ENCODE measurements at regions not wholly inside any gene's neighbourhood (a gene's known extent, or its start where the extent isn't known, plus 50 kb on each side); places are given as distances from the start of the nearest gene placed in this dataset.

DNA sequence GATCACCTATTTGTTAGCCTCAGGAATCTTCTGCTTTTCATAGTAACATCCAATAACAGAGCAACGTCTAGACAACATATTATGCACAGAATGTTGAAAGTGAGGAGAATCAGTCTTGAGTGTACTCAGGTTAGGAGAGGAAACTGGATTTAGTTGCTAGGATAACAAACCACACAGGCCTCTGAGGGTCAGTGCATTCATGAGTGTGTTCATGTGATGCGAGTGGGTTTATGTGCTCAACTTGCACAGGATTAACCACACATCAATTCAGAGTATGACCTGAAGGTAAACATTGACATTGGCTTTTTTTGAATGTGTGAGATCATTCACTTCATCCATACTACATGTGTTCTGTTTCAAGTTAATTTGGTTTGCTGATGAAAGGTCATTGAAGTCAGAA, 287.6 kb downstream of the DIPK2A start:
- no peaks in the 10 kb centered on the region for H3K36me3 ChIP-seq (ENCODE audit: insufficient read depth, insufficient read length, low read length)
- no peak for DNase-seq (ENCODE audit: low read depth, low spot score)
- no peak overlapping the region for H3K9ac ChIP-seq (ENCODE audit: insufficient read length, low read depth)
- H3K4me1 ChIP-seq (ENCODE audit: insufficient read depth, insufficient read length): no peaks in the 10 kb centered on the region
- H3K27me3 ChIP-seq (ENCODE audit: insufficient read depth, insufficient read length): no peaks in the 10 kb centered on the region
- H3K9me3 ChIP-seq (ENCODE audit: insufficient read depth, low read length): no peaks in the 10 kb centered on the region
- H3K4me3 ChIP-seq (ENCODE audit: insufficient read length, low read depth): no peak overlapping the region
- TF ChIP-seq YY1 (IDR thresholded peaks at IDR 0.05; ENCODE audit: insufficient read depth, insufficient read length) (no peak), SUZ12 (IDR thresholded peaks at IDR 0.05; ENCODE audit: extremely low read depth, insufficient read depth, insufficient read length) (no peak), ZNF274 (IDR thresholded peaks at IDR 0.05; ENCODE audit: low read depth, low read length) (no peak)

DNA sequence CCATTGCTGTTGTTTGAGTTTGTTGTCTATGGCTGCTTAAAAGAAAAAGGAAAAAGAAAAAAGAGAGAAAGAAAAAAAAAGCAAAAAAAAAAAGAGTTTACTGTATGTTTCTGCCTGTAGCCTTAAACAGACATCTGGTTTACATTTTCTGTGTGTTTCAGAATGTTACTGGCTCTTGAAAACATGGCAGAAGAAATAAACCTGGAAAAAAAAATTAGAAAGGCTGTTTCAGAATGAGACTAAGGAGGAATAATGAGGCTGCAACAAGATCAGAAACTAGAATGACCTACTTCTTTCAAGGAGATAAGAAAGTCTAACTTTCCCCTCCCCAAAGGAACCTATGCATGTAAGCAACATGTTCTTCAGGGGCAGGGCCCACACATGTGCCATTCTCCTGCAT, 292.1 kb downstream of the DIPK2A start:
- no peak overlapping the region for H3K9ac ChIP-seq (ENCODE audit: insufficient read length, low read depth)
- no peaks in the 10 kb centered on the region for H3K36me3 ChIP-seq (ENCODE audit: insufficient read depth, insufficient read length, low read length)
- no peak for DNase-seq (ENCODE audit: low read depth, low spot score)
- no peaks in the 10 kb centered on the region for H3K9me3 ChIP-seq (ENCODE audit: insufficient read depth, low read length)
- TF ChIP-seq YY1 (IDR thresholded peaks at IDR 0.05; ENCODE audit: insufficient read depth, insufficient read length) (no peak), SUZ12 (IDR thresholded peaks at IDR 0.05; ENCODE audit: extremely low read depth, insufficient read depth, insufficient read length) (no peak), ZNF274 (IDR thresholded peaks at IDR 0.05; ENCODE audit: low read depth, low read length) (no peak)
- H3K4me3 ChIP-seq (ENCODE audit: insufficient read length, low read depth): no peak overlapping the region
- no peaks in the 10 kb centered on the region for H3K27me3 ChIP-seq (ENCODE audit: insufficient read depth, insufficient read length)
- H3K4me1 ChIP-seq (ENCODE audit: insufficient read depth, insufficient read length): no peaks in the 10 kb centered on the region

DNA sequence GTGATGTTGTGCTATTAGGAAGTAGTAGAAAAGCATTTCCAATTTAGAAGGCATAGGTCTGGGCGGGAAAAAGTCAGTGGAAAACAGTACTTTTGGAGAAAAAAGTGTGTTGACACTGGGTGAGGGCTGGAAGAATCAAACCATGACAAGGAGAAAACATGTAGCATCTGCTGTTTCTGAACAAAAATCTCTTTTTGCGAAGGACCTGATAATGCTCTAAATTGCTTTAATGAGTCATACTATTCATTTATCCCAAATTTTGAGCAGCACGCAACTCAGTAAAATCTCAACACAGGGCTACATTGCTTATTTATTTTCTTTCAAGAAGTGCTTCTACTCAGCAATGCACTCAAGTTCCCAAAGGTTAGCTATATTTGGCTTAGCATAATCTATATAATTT, 292.7 kb downstream of the DIPK2A start:
- Histone ChIP-seq H3K9me3 (ENCODE audit: insufficient read depth, low read length) (no peaks in the 10 kb centered on the region), H3K9ac (ENCODE audit: insufficient read length, low read depth) (no peak overlapping the region), H3K27me3 (ENCODE audit: insufficient read depth, insufficient read length) (no peaks in the 10 kb centered on the region), H3K4me3 (ENCODE audit: insufficient read length, low read depth) (no peak overlapping the region), H3K36me3 (ENCODE audit: insufficient read depth, insufficient read length, low read length) (no peaks in the 10 kb centered on the region), H3K4me1 (ENCODE audit: insufficient read depth, insufficient read length) (no peaks in the 10 kb centered on the region)
- no peak for TF ChIP-seq YY1 (IDR thresholded peaks at IDR 0.05; ENCODE audit: insufficient read depth, insufficient read length)
- no peak for TF ChIP-seq ZNF274 (IDR thresholded peaks at IDR 0.05; ENCODE audit: low read depth, low read length)
- no peak for TF ChIP-seq SUZ12 (IDR thresholded peaks at IDR 0.05; ENCODE audit: extremely low read depth, insufficient read depth, insufficient read length)
- DNase-seq (ENCODE audit: low read depth, low spot score): no peak

DNA sequence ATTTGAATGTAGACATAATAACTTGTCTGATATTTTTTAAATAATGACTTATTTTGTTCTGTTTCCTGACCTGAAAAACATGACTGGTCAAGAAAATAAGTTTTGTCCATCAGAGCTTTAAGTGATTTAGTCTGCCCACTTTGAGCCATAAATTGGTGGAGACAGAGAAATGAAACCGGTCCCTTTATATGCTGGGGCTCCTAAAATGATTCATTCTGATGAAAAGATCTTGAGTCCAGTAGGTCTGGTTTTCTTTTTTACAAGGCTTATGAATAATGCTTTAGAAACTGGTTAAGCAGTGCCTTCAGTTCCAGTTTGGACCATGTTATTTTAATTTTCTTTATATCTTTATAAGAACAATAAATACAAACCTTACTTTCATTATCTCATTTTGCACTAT, 293.2 kb downstream of the DIPK2A start:
- no peaks in the 10 kb centered on the region for H3K36me3 ChIP-seq (ENCODE audit: insufficient read depth, insufficient read length, low read length)
- no peaks in the 10 kb centered on the region for H3K4me1 ChIP-seq (ENCODE audit: insufficient read depth, insufficient read length)
- no peak for DNase-seq (ENCODE audit: low read depth, low spot score)
- H3K4me3 ChIP-seq (ENCODE audit: insufficient read length, low read depth): no peak overlapping the region
- H3K27me3 ChIP-seq (ENCODE audit: insufficient read depth, insufficient read length): no peaks in the 10 kb centered on the region
- H3K9ac ChIP-seq (ENCODE audit: insufficient read length, low read depth): no peak overlapping the region
- TF ChIP-seq SUZ12 (IDR thresholded peaks at IDR 0.05; ENCODE audit: extremely low read depth, insufficient read depth, insufficient read length) (no peak), ZNF274 (IDR thresholded peaks at IDR 0.05; ENCODE audit: low read depth, low read length) (no peak), YY1 (IDR thresholded peaks at IDR 0.05; ENCODE audit: insufficient read depth, insufficient read length) (no peak)
- no peaks in the 10 kb centered on the region for H3K9me3 ChIP-seq (ENCODE audit: insufficient read depth, low read length)

DNA sequence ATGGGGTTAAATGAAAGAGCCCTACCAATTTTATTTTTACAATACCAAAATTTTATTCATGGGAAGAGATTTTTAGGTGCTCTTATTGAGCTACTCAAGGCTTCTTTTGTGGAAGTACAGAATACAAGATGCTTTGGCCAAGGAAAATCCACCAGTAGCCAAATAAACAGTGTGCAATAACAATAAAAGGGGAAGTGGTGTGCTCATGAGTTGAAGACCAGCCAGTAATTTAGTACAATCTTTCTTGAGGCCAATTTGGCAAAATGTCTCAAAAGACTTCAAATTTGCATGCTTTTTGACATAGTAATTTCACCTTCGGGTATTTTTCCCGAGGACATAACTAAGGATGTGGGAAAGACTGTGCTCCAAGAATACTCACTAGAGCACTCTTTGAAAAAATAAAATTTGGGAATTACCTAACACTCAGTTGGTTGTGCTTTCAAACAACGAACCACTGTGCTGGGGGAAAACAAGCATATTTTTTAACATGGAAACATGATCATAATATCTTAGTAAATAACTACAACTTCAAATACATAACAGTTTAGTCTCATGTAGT, 294.0 kb downstream of the DIPK2A start:
- TF ChIP-seq SUZ12 (IDR thresholded peaks at IDR 0.05; ENCODE audit: extremely low read depth, insufficient read depth, insufficient read length) (no peak), ZNF274 (IDR thresholded peaks at IDR 0.05; ENCODE audit: low read depth, low read length) (no peak), YY1 (IDR thresholded peaks at IDR 0.05; ENCODE audit: insufficient read depth, insufficient read length) (no peak)
- DNase-seq (ENCODE audit: low read depth, low spot score): no peak
- H3K9ac ChIP-seq (ENCODE audit: insufficient read length, low read depth): no peak overlapping the region

DNA sequence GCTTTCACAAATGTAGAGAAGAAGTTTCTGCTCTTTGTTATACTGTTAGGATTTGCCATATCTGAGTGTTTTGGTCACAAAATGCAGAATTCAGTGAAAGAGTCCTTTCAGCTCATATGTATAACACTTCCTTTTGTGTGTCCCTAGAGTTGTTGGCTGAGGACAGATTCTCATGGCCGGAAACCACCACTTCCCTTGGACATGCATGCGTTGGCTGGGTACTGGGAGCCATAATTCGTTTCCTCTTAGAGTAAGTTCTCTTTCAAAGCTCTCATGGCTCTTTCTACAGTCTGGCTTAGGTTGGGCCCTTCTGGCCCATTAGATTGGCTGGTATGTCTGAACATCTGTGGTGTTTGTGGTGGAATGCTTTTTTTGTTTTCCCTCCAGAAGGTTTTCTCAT, 298.5 kb downstream of the DIPK2A start:
- H3K36me3 ChIP-seq (ENCODE audit: insufficient read depth, insufficient read length, low read length): no peaks in the 10 kb centered on the region
- no peaks in the 10 kb centered on the region for H3K27me3 ChIP-seq (ENCODE audit: insufficient read depth, insufficient read length)
- TF ChIP-seq SUZ12 (IDR thresholded peaks at IDR 0.05; ENCODE audit: extremely low read depth, insufficient read depth, insufficient read length): no peak
- TF ChIP-seq YY1 (IDR thresholded peaks at IDR 0.05; ENCODE audit: insufficient read depth, insufficient read length): no peak
- TF ChIP-seq ZNF274 (IDR thresholded peaks at IDR 0.05; ENCODE audit: low read depth, low read length): no peak
- H3K4me1 ChIP-seq (ENCODE audit: insufficient read depth, insufficient read length): no peaks in the 10 kb centered on the region
- no peak overlapping the region for H3K9ac ChIP-seq (ENCODE audit: insufficient read length, low read depth)
- DNase-seq (ENCODE audit: low read depth, low spot score): no peak
- no peaks in the 10 kb centered on the region for H3K9me3 ChIP-seq (ENCODE audit: insufficient read depth, low read length)
- no peak overlapping the region for H3K4me3 ChIP-seq (ENCODE audit: insufficient read length, low read depth)

More for the DNA sequence above, 294.0 kb downstream of the DIPK2A start:
- H3K27me3 ChIP-seq (ENCODE audit: insufficient read depth, insufficient read length): no peaks in the 10 kb centered on the region
- no peaks in the 10 kb centered on the region for H3K36me3 ChIP-seq (ENCODE audit: insufficient read depth, insufficient read length, low read length)
- H3K4me1 ChIP-seq (ENCODE audit: insufficient read depth, insufficient read length): no peaks in the 10 kb centered on the region
- no peaks in the 10 kb centered on the region for H3K9me3 ChIP-seq (ENCODE audit: insufficient read depth, low read length)
- no peak overlapping the region for H3K4me3 ChIP-seq (ENCODE audit: insufficient read length, low read depth)

DNA sequence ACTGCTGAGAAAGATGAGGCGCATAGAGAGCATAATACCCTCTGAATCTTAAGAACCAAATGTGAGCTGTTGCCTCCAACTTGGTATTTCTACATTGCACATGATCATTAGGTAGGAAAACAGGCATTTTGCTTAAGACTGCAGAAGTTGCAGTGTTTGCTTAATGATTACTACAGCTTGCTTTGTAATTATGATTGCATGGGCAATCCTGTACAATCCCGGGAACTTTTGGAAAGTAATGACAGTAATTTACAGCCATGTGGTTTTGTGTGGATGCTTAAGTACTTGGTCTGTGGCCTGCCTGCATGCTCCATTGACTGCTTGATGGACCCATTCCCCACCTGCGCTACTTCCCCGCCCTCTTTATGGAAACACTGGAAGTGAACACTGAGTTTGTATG, 301.1 kb downstream of the DIPK2A start:
- no peaks in the 10 kb centered on the region for H3K27me3 ChIP-seq (ENCODE audit: insufficient read depth, insufficient read length)
- no peaks in the 10 kb centered on the region for H3K9me3 ChIP-seq (ENCODE audit: insufficient read depth, low read length)
- TF ChIP-seq ZNF274 (IDR thresholded peaks at IDR 0.05; ENCODE audit: low read depth, low read length): no peak
- no peak for TF ChIP-seq SUZ12 (IDR thresholded peaks at IDR 0.05; ENCODE audit: extremely low read depth, insufficient read depth, insufficient read length)
- no peak for TF ChIP-seq YY1 (IDR thresholded peaks at IDR 0.05; ENCODE audit: insufficient read depth, insufficient read length)
- DNase-seq (ENCODE audit: low read depth, low spot score): no peak
- H3K4me1 ChIP-seq (ENCODE audit: insufficient read depth, insufficient read length): no peaks in the 10 kb centered on the region
- H3K36me3 ChIP-seq (ENCODE audit: insufficient read depth, insufficient read length, low read length): no peaks in the 10 kb centered on the region
- H3K9ac ChIP-seq (ENCODE audit: insufficient read length, low read depth): no peak overlapping the region
- no peak overlapping the region for H3K4me3 ChIP-seq (ENCODE audit: insufficient read length, low read depth)

All from NT2/D1 (cell line).